Neural cell (in vitro differentiated cells): ENCODE measurements at regions not wholly inside any gene's neighbourhood (a gene's known extent, or its start where the extent isn't known, plus 50 kb on each side); places are given as distances from the start of the nearest gene placed in this dataset.
"Not testable (repeated sequence)": the region's sequence is repeated elsewhere in the genome, so short reads cannot be mapped to it uniquely, and the experiment has no call there.

ENCODE experiments used
- H2AFZ ChIP-seq: fragments of 200-600, 300-800 bp; sonication (generic), shearing (Covaris generic); 2 replicates; pipeline ENCODE4 v1.6.0; 2014; ENCODE audit warnings: low read depth, mild to moderate bottlenecking, antibody characterized with exemption, low read length, moderate library complexity
- H3F3A ChIP-seq: fragments of 200-600 bp; shearing (Covaris generic); 2 replicates; pipeline ENCODE4 v1.6.1; 2016; ENCODE audit warnings: mild to moderate bottlenecking, moderate library complexity, mixed read lengths, antibody characterized with exemption, low read length; ENCODE audit not compliant: insufficient read depth, poor library complexity, severe bottlenecking
- H3K27ac ChIP-seq: fragments of 200-600, 300-800 bp; sonication (generic), shearing (Covaris generic); 2 replicates; pipeline ENCODE4 v1.5.1; 2014; ENCODE audit warnings: mild to moderate bottlenecking, low read length, moderate library complexity
- H3K27me3 ChIP-seq: fragments of 300-800, 200-600 bp; sonication (generic), shearing (Covaris generic); 2 replicates; pipeline ENCODE4 v1.6.0; 2014; ENCODE audit warnings: mild to moderate bottlenecking, low read depth, low read length, moderate library complexity; ENCODE audit not compliant: insufficient read depth
- H3K36me3 ChIP-seq: fragments of 300-800, 200-600 bp; sonication (generic), shearing (Covaris generic); 2 replicates; pipeline ENCODE4 v1.5.1; 2014; ENCODE audit warnings: mild to moderate bottlenecking, antibody characterized with exemption, low read length, moderate library complexity; ENCODE audit not compliant: insufficient read depth
- H3K4me2 ChIP-seq: fragments of 300-800, 200-600 bp; sonication (generic), shearing (Covaris generic); 2 replicates; pipeline ENCODE4 v1.6.0; 2014; ENCODE audit warnings: mild to moderate bottlenecking, low read length
- H3K4me3 ChIP-seq: fragments of 300-800, 200-600 bp; sonication (generic), shearing (Covaris generic); 2 replicates; pipeline ENCODE4 v1.5.1; 2014; ENCODE audit warnings: mild to moderate bottlenecking, low read length, moderate library complexity
- H3K79me2 ChIP-seq: fragments of 200-600 bp; shearing (Covaris generic); replicated peaks from 2 replicates; pipeline ENCODE4 v1.6.0; 2014; ENCODE audit warnings: mild to moderate bottlenecking, low read length, moderate library complexity; ENCODE audit not compliant: insufficient read depth
- H3K9ac ChIP-seq: fragments of 300-800, 200-600 bp; sonication (generic), shearing (Covaris generic); 2 replicates; pipeline ENCODE4 v1.6.1; 2016; ENCODE audit warnings: mild to moderate bottlenecking, low read length, mixed read lengths
- H3K9me2 ChIP-seq: fragments of 200-600 bp; shearing (Covaris generic); 2 replicates; pipeline ENCODE4 v1.6.1; 2016; ENCODE audit warnings: mild to moderate bottlenecking, low read length, mixed read lengths; ENCODE audit not compliant: insufficient read depth
- H3K9me3 ChIP-seq: fragments of 200-600, 300-800 bp; sonication (generic), shearing (Covaris generic); 2 replicates; pipeline ENCODE4 v1.6.1; 2016; ENCODE audit warnings: mild to moderate bottlenecking, mixed run types, low read length, moderate library complexity, mixed read lengths
- H4K20me1 ChIP-seq: fragments of 200-600 bp; shearing (Covaris generic); 2 replicates; pipeline ENCODE4 v1.6.1; 2016; ENCODE audit warnings: mild to moderate bottlenecking, mixed run types; ENCODE audit not compliant: insufficient read depth
- CTCF ChIP-seq: fragments of 450-650 bp; IDR thresholded peaks from 2 replicates; pipeline ENCODE4 v1.5.1; 2014; ENCODE audit warnings: antibody characterized with exemption, mild to moderate bottlenecking, moderate library complexity; ENCODE audit not compliant: poor library complexity, severe bottlenecking
- EZH2 ChIP-seq: fragments of 200-600, 300-800 bp; shearing (Covaris generic), sonication (generic); IDR thresholded peaks from 2 replicates; pipeline ENCODE4 v1.6.1; 2014; ENCODE audit warnings: antibody characterized with exemption, low read length, borderline replicate concordance, mild to moderate bottlenecking; ENCODE audit not compliant: insufficient read depth, poor library complexity, severe bottlenecking
- REST ChIP-seq: IDR thresholded peaks from 2 replicates; pipeline ENCODE4 v1.6.1; 2012; ENCODE audit warnings: borderline replicate concordance
- SMC3 ChIP-seq: fragments of 450-650 bp; conservative IDR thresholded peaks from 2 replicates; pipeline ENCODE4 v1.6.1; 2014; ENCODE audit warnings: antibody characterized with exemption, mild to moderate bottlenecking, moderate library complexity; ENCODE audit not compliant: poor library complexity
- TAF1 ChIP-seq: IDR thresholded peaks from 2 replicates; pipeline ENCODE4 v1.6.1; 2012; ENCODE audit warnings: low read depth

- no peaks in the 10 kb centered on the region for H3K9me3 ChIP-seq
- no peak for TF ChIP-seq CTCF
- TF ChIP-seq REST, result no peak
- no peak for TF ChIP-seq EZH2
- no peak for TF ChIP-seq TAF1
- TF ChIP-seq SMC3, result no peak
- no peaks in the 10 kb centered on the region for H3F3A ChIP-seq
- no peaks in the 10 kb centered on the region for H4K20me1 ChIP-seq
- H3K27ac ChIP-seq, result no peak overlapping the region
- H3K9ac ChIP-seq, result no peak overlapping the region
- H3K79me2 ChIP-seq, result no peaks in the 10 kb centered on the region
- H3K36me3 ChIP-seq, result no peaks in the 10 kb centered on the region
- H3K4me2 ChIP-seq, result no peak overlapping the region
- no peaks in the 10 kb centered on the region for H3K9me2 ChIP-seq
- H2AFZ ChIP-seq, result no peak overlapping the region
- H3K4me3 ChIP-seq, result no peak overlapping the region
- H3K27me3 ChIP-seq, result no peaks in the 10 kb centered on the region
Observed at GRCh38 chr14:48275301-48275700, 599.9 kb upstream of the MDGA2 start.

GRCh38 chr14:48274826-48275225 is 599.4 kb upstream of the MDGA2 start:
- H2AFZ ChIP-seq, result no peak overlapping the region
- H3K9ac ChIP-seq, result no peak overlapping the region
- H3K9me3 ChIP-seq, result no peaks in the 10 kb centered on the region
- no peak overlapping the region for H3K27ac ChIP-seq
- no peak overlapping the region for H3K4me2 ChIP-seq
- H4K20me1 ChIP-seq, result no peaks in the 10 kb centered on the region
- no peak for TF ChIP-seq EZH2
- no peaks in the 10 kb centered on the region for H3K36me3 ChIP-seq
- no peaks in the 10 kb centered on the region for H3K9me2 ChIP-seq
- H3K79me2 ChIP-seq, result no peaks in the 10 kb centered on the region
- no peak overlapping the region for H3K4me3 ChIP-seq
- H3F3A ChIP-seq, result no peaks in the 10 kb centered on the region
- H3K27me3 ChIP-seq, result no peaks in the 10 kb centered on the region

- not testable (repeated sequence) for H3K27ac ChIP-seq, H3K79me2 ChIP-seq, H3K4me3 ChIP-seq, H3F3A ChIP-seq, H3K9me2 ChIP-seq, H3K36me3 ChIP-seq, H3K27me3 ChIP-seq, H4K20me1 ChIP-seq, H3K4me2 ChIP-seq, H3K9me3 ChIP-seq, H3K9ac ChIP-seq, H2AFZ ChIP-seq
Observed at GRCh38 chr14:48267926-48268325, 592.5 kb upstream of the MDGA2 start.

GRCh38 chr14:48266201-48266600 is 590.8 kb upstream of the MDGA2 start:
- H3K27me3 ChIP-seq, H3K9me2 ChIP-seq, H4K20me1 ChIP-seq, H3K9ac ChIP-seq, H3K36me3 ChIP-seq, H3K4me2 ChIP-seq, H3K9me3 ChIP-seq, H3K4me3 ChIP-seq, H3F3A ChIP-seq, H3K79me2 ChIP-seq, H3K27ac ChIP-seq, H2AFZ ChIP-seq: not testable (repeated sequence)
